DMS114 treated with DMSO at 0.1 percent for 48 hours (cell line): ENCODE measurements at regions not wholly inside any gene's neighbourhood (a gene's known extent, or its start where the extent isn't known, plus 50 kb on each side); places are given as distances from the start of the nearest gene placed in this dataset.
"Not testable (repeated sequence)": the region's sequence is repeated elsewhere in the genome, so short reads cannot be mapped to it uniquely, and the experiment has no call there.

Source experiments
- DNase-seq: peaks from one replicate; lab custom pipeline; 2025; ENCODE audit not compliant: unreplicated experiment; lab: John Stamatoyannopoulos, UW

- no peak for DNase-seq
Measured at GRCh38 chr3:110576960-110577359, 494.7 kb upstream of the NECTIN3 start.

DNA sequence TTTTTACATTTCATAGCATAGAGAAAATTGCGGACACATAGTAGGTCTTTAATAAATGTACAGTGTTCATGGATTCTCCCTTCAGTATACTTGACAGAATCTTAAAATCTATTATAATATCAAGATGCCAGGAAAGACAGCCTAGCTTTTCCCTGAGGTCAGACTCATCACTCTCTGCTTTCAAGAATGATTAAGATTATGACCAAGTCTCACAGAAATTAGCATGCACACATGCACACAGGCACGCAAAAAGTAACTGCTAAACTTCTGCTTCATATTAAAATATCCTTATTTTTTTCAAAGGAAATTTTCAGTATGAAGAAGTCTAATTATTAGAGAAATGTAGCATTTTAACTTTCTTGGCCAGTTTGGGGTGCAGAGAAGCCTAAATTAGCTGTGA, 493.8 kb upstream of the NECTIN3 start:
- DNase-seq = no peak

- DNase-seq = no peak
Measured at GRCh38 chr3:110579840-110580550, 491.6 kb upstream of the NECTIN3 start.

DNA sequence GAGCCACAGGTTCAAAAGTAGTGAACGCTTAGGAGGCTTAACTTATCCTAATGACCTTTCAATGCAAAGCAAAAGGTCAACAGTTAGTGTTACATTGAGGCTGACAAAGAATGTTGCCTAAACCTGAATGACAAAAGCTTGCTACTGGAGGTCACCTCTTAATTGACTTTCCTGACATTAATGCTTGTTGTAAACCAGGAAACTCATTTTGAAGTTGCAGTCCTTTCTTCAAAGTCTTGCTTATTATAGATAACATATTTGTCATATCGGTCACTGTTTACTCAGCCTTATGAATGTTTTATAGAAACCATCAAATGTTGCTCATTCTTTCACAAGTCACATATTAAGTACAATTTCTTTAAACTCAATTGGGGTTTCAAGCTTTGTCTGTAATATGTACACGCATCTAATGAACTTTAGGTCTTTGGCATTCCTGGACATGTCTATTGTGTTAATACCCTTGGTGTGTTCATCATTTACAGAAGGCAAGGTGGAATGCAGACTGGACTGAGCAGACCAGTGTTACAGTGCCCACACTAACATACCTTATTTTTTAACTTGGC, 488.2 kb upstream of the NECTIN3 start:
- no peak for DNase-seq

DNA sequence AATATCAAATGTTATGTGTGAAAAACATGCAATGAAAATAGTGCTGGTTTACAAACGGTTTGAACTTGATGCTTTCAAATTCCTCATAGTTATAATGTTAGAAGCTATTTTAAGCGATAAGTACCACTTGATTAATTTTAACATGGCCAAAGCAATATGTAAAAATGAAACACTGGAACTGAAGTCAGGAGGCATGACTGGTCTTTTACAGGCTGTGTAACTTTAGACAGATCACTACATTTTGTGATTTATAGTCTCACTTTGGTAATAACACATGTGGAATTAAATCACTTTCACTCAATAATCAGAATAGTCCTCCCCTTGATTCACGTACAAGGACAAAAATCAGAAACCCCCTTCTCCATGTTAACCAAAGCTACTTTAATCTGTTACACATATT, 482.7 kb upstream of the NECTIN3 start:
- no peak for DNase-seq

GRCh38 chr3:110589341-110589740, 482.3 kb upstream of the NECTIN3 start:
- DNase-seq = no peak

- DNase-seq = no peak
Measured at GRCh38 chr3:110593749-110594148, 477.9 kb upstream of the NECTIN3 start.

- no peak for DNase-seq
Measured at GRCh38 chr3:110598847-110599490, 472.6 kb upstream of the NECTIN3 start.

- DNase-seq = no peak
Measured at GRCh38 chr3:110608566-110608965, 463.1 kb upstream of the NECTIN3 start.

- DNase-seq = no peak
Measured at GRCh38 chr3:110612045-110612444, 459.6 kb upstream of the NECTIN3 start.

DNA sequence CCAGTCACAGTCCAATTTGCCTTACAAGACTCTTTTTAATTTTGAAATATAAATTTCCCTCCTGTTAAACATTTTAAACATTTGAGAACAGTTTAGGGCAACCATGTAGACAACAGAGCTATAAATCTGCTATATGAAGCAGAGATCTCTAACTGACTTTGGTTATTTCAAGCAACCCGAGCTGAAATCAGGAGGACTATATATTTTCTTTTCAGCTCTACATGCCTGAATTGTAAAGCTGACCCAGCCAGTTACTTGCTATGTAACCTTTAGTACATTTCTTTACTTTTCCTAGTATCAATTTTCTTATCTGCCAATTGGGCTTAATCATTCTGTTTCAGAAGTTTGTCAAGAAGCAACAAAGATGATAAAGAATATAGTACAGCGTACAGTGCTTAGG, 457.4 kb upstream of the NECTIN3 start:
- no peak for DNase-seq

DNA sequence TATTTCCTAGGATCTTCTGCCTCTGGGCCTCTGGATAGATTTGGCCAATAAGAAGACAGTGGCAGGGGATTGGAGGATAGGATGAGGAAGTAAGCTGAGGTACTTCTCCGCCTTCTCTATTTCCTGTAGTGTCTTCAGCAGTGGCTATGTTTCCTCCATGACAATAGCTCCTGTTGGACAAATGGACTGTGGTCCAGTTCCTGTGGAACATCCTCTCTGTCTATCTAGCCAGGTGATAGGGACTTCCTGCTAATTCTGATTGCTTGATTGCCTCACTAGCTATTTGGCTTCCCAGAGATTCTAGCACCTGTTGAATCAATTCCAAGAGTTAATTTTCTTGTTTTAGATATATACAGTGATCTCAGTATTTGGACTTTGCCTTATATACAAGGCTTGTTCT, 456.2 kb upstream of the NECTIN3 start:
- no peak for DNase-seq

- no peak for DNase-seq
Measured at GRCh38 chr3:110618512-110619226, 452.9 kb upstream of the NECTIN3 start.

GRCh38 chr3:110620118-110620517, 451.5 kb upstream of the NECTIN3 start:
- no peak for DNase-seq

- DNase-seq = no peak
Measured at GRCh38 chr3:110623571-110623970, 448.0 kb upstream of the NECTIN3 start.

GRCh38 chr3:110624576-110624975, 447.0 kb upstream of the NECTIN3 start:
- DNase-seq = no peak

DNA sequence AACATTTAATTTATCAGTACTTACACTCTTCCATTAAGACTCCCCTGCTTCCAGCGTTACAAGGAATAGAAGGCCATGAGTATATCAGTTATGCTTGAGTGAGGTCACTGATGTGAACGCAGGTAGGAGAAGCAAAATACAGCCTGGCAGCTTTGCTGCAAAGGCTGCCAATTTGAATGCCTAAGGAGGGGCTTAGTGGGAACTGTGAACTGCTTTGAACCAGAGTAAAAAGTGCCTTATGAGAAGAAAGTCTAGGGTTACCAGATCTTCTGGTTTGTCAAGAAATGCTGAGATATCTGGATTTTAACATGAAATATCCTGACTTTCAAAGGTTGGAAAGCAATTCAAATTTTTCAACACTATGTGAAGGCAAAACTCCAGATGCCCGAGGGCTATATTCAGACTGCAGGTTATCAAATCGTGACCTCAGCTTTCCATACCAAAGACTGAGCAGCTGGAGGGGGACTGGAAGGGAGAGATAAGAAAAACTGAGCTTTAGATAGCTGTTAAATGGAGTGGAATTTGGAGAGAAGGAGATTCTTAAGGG, 446.3 kb upstream of the NECTIN3 start:
- DNase-seq = no peak

DNA sequence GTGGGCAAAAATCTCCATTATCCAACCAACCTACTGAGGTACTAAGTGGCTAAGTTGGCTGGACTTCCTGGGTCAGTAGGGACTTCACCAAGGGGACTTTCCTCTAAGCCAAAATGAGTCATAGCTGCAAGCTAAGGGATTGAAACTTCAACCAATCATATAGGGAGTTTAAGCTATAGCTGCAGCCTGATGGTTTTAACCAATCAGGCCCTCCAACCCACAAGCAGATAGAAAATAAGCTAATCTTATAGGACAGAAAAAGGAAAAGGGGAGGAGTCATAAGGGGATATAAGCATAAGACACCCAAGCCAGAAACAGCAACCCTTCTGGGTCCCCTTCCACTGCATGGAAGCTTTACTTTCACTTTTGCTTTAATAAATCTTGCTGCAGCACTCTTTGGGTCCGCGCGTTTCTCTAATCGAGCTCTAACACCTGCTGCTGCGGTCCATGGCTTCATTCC, 444.9 kb upstream of the NECTIN3 start:
- not testable (repeated sequence) for DNase-seq

- no peak for DNase-seq
Measured at GRCh38 chr3:110628650-110629301, 442.8 kb upstream of the NECTIN3 start.

DNA sequence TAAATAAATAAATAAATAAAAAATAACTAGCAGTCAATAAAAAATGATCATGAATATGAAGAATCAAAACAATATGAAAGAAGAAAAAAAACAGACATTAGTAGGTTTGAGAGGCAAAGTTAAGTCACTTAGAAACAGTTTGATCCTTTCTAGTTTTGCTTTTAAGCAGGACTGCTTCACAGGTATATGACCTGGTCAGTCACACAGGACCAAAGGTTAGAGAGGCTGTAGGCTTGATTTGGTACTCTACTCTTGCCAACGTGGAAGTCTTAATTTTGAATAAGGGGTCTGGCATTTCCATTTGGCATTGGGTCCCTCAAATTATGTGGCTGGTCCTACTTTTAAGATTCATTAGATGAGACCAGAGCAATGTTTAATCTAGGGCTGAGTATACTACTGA, 441.7 kb upstream of the NECTIN3 start:
- no peak for DNase-seq

DNA sequence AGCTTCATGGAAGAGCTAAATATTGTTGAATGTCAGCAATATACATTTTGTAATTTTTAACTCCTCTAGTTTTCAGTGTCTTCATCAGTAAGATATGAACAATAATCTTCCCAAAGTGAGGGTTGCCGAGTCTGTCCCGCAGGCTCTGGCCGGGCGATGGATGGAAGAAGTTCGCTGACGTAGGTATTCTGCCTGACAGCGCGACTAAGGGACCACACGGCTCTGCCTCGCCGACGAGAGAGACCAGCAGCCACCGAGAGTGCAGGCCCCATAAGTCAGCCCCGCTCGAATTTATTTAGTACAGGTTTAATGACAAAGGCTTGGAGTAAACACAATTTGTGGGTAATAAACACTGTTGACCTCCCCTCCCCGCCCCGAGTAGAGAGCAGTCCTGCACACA, 427.4 kb upstream of the NECTIN3 start:
- DNase-seq = no peak
